Activated CD4-positive, CD25-positive, alpha-beta regulatory T cell treated with anti-CD3 and anti-CD28 coated beads, Interleukin-2, amount 50 U/mL, for 24 hours (primary cell): ENCODE measurements at regions not wholly inside any gene's neighbourhood (a gene's known extent, or its start where the extent isn't known, plus 50 kb on each side); places are given as distances from the start of the nearest gene placed in this dataset.

Source experiments
- ATAC-seq, 2 donors: fragments of 150-1000 bp; cut with Tn5 transposase; one replicate each; pipeline ENCODE4 v1.10.0; 2021; ENCODE audit warnings: mild to moderate bottlenecking in 1 of 2, moderate library complexity in 1 of 2

DNA sequence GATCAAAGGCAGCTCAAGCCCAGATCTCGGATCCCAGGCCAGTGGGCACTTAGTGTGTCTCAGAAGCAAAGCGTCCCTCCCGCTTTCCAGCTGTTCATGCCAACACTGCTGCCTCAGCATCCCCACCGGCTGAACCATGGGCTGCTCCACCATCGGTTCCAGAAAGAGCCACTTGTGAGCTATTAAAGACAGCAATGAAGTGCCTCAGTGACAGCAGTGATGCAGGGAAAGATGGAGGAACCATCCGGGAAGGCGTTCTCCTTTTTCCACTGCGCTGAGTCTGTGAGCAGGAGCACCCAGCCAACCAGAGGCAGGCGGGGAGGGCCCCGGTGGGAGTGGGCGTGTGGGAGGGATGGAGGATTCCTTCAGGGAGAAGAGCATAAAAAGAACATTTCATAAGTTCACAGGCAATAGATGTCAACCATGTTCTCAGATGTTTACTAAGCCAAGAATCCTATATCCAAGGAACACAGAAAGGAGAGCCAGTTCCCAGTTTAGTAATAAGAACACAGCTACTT lies 96.2 kb upstream of the MKI67 start:
- no peak for ATAC-seq

- ATAC-seq, result no peak
Observed at GRCh38 chr10:128230401-128230800, 104.2 kb upstream of the MKI67 start.

GRCh38 chr10:128233422-128233821 lies 107.2 kb upstream of the MKI67 start:
- ATAC-seq, result no peak

- ATAC-seq, result no peak
Observed at GRCh38 chr10:128237710-128238109, 111.5 kb upstream of the MKI67 start.

- no peak for ATAC-seq
Observed at GRCh38 chr10:128241023-128241422, 114.8 kb upstream of the MKI67 start.

- no peak for ATAC-seq
Observed at GRCh38 chr10:128242641-128243040, 116.4 kb upstream of the MKI67 start.

- ATAC-seq, result no peak
Observed at GRCh38 chr10:128245026-128245425, 118.8 kb upstream of the MKI67 start.

- ATAC-seq, result no peak
Observed at GRCh38 chr10:128247576-128247975, 121.4 kb upstream of the MKI67 start.

DNA sequence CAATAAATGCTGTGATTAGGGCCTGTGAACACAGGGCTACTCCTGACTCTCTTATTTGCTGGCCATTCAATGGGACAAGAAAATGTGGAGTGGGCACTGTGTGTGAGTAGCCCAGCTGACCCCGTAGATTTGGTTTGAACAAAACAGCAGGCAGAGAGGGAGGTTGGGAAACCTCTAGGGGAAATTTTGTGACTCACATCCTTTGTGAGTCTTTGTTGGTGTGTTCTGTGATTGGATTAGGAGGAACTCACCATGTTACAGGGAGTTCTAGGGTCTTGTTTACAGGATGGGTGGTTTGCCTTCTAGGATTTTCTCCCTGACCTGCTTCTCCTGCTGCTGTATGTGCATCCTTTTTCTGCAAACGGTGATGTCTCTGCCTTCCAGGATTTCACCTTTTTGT lies 128.3 kb upstream of the MKI67 start:
- ATAC-seq, result no peak

GRCh38 chr10:128257428-128257827 lies 131.2 kb upstream of the MKI67 start:
- no peak for ATAC-seq

DNA sequence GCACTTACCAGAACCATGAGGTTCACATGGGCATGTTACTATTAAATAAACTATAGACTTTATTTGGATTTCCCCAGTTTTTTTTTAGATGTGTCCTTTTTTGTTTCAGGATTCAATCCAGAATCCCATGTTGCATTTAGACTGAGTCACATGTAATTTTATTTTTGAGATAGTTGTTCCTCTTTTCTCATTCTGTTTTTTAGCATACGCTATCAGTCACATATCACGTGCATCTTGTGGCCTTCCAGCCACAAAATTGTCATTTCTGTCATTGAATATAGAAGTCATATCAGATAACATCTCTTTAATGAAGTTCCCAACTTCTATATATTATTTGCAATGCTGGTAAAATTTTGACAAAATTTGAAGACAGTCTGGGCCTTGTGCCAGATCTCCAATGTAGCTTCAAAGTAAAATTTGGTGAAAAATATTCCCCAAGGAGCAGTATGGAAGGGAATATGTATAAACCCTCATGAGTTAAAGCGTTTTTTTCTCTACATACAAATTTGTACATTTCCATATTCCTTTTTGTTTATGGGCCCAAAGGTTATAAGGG lies 132.3 kb upstream of the MKI67 start:
- no peak for ATAC-seq

DNA sequence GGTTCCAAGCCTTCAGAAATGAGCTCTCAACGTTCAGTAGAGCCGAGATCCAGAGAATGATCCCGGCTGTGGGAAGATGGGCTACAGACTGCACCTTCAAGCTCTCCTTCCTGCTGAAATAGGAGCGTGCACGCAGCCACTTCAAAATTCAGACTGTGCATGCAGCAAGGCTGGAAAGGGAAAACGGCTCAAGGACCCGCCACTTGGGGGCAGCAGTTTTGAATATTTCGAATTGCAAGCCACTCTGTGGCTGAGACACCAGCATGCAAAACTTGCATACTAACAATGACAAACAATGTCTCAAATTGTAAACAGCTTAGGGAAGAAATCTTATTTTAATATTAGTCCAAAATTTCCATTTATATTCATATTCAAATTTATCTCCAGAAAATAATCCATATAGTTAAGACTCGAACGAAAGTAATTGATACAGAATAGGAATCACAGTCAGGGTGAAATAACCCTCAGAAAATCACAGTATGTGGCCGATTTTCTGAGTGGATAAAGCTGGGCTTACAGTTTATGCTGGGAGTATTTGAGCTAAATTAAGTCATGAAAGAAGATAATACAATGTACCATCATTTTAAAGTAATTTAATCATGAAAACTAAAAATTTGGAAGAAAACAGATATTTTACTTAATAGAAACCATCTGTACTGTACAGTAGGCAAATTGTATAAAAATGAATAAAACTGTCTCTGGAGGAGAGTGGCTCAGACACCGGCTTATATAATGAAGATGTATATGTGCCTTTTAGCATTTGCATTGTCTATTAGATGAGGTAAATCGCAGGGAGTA lies 137.9 kb upstream of the MKI67 start:
- ATAC-seq, result no peak

- no peak for ATAC-seq
Observed at GRCh38 chr10:128265596-128265995, 139.4 kb upstream of the MKI67 start.

DNA sequence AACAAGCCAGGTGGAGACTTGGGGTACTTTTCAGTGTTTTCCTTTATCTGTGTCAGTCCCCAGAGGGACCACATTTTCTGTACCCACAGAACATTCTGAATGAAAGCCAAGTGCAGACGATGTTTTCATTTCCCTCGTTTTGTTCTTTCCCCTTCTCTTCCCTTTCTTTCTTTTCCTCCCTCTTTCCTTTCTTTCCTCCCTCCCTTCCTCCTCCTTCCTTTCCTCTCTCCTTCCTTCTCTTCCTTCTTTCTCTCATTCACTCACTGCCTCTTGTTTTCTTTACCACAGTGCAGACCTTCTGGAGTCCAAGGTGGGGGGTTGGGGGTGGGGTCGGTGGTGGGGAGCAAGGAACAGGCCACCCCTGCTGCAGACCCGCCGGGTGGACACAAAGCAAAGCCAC lies 141.4 kb upstream of the MKI67 start:
- ATAC-seq, result no peak

- no peak for ATAC-seq
Observed at GRCh38 chr10:128268015-128268722, 141.9 kb upstream of the MKI67 start.

DNA sequence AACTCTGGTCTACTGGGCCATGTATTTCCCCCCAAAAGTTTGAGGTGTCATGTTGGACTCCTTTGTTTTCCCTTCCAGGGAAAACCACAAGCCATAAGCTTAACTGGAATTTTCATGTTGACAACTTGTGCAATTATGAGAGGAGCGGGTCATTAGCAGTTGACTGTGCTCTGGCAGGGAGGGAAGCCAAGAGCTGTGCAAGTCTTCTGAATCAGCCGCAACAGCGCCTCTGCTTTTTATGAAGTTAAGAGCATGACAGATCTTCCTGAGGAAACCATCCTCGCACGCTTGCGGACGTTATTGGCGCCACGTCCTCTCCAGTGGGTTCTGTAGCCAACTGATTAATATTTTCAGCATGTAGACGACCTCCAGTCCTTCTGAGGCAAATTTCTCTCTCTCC lies 148.7 kb upstream of the MKI67 start:
- ATAC-seq, result no peak

- no peak for ATAC-seq
Observed at GRCh38 chr10:128275388-128276177, 149.4 kb upstream of the MKI67 start.

DNA sequence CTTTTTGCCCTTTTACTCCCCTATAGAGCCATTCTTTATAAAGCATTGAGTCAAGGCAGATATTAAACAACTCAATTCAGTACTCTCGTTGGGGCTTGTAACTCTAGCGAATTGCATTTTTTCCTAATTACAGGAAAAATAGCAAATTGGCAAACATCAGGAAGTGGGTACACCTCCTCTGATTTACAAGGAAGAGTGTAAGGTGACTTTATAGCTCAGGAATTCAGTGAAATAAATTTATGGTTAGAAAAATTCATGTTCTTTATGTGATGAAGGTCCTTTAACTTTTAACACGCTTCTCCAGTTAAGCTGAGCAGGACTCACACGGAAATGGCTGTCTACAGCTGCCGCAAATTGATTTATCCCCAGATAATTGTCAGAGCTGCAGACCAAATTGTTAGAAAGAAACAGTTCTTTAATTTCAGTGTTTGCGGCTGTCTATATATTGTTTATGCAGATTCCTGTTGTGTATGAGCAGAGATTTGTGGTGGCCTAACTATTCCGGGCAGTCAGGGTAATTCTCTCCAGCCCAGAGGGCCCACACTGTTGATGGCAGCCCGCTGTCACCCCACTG lies 151.1 kb upstream of the MKI67 start:
- ATAC-seq, result no peak

DNA sequence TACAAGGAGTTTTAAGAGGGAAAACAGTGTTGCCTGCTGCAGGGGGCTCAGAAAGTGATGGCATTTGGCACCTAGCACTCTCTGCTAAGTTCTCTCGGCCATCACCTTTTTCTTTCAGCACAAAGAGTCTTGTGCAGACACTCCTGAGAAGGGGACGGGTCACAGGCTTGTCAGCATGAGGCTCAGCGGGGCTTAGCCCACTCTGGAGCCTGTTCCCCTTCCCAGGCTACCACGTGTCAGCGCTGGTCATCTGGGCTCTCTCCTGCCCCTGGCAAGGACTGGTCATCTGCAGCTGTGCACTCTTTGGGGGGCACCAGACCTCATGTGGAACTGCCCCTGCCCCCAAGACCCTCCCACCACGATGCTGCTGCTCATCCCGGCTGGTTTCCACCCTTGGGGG lies 152.1 kb upstream of the MKI67 start:
- ATAC-seq, result no peak

- no peak for ATAC-seq
Observed at GRCh38 chr10:128280271-128280670, 154.0 kb upstream of the MKI67 start.

DNA sequence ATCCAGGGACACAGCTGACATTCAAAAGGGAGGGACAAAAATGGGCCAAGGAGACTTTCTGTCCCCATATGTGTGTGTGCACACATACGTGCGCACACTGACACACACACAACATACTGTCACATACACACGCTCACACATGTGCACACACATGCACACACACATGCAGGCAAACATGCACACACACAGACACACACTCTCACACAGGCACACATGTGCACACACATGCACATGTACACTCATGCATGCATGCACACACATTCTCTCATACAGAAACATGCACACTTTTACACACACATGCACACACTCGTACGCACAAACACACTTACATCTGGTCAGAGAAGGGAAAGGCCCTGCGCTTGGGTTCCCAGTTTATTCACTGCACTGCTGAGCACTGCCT lies 155.1 kb upstream of the MKI67 start:
- no peak for ATAC-seq

DNA sequence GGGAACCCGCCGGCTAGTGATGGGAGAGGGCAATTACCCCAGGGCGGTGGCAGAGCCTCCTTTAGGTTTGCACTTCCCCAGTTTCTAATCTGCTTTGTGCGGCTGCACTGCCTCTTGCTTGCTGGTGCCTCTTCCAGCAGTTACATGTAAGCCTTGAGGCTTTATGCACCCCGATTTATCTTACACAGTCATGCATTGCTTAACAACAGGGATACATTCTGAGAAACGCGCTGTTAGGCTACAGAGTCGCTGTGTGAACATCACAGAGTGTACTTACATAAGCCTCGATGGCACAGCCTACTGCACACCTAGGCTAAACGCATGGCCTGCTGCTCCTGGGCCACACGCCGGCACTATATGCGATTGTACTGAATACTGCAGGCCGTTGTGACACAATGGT lies 155.6 kb upstream of the MKI67 start:
- ATAC-seq, result no peak
